H7 (cell line): ENCODE measurements at regions not wholly inside any gene's neighbourhood (a gene's known extent, or its start where the extent isn't known, plus 50 kb on each side); places are given as distances from the start of the nearest gene placed in this dataset.
"Not testable (repeated sequence)": the region's sequence is repeated elsewhere in the genome, so short reads cannot be mapped to it uniquely, and the experiment has no call there.

Experiments used
- DNase-seq: peaks from one replicate; pipeline ENCODE4 v3.0.0; 2012
- H3K27me3 ChIP-seq: 2 replicates; pipeline ENCODE4 v1.6.0; 2011; ENCODE audit warnings: mild to moderate bottlenecking, low read length; ENCODE audit not compliant: control insufficient read depth, insufficient read depth
- H3K36me3 ChIP-seq: replicated peaks from 2 replicates; pipeline ENCODE4 v1.5.1; 2011; ENCODE audit warnings: low read length; ENCODE audit not compliant: control insufficient read depth, insufficient read depth
- H3K4me3 ChIP-seq: 2 replicates; pipeline ENCODE4 v1.5.1; 2011; ENCODE audit warnings: low read depth, mild to moderate bottlenecking, control low read depth, low read length, moderate library complexity; ENCODE audit not compliant: insufficient read depth

GRCh38 chr14:81759541-81759940 lies 225.9 kb upstream of the SEL1L start:
- Histone ChIP-seq H3K4me3 (no peak overlapping the region), H3K27me3 (no peaks in the 10 kb centered on the region), H3K36me3 (no peaks in the 10 kb centered on the region)
- no peak for DNase-seq

GRCh38 chr14:81765651-81766275 lies 232.1 kb upstream of the SEL1L start:
- DNase-seq = no peak
- Histone ChIP-seq H3K36me3 (no peaks in the 10 kb centered on the region), H3K27me3 (no peaks in the 10 kb centered on the region)

DNA sequence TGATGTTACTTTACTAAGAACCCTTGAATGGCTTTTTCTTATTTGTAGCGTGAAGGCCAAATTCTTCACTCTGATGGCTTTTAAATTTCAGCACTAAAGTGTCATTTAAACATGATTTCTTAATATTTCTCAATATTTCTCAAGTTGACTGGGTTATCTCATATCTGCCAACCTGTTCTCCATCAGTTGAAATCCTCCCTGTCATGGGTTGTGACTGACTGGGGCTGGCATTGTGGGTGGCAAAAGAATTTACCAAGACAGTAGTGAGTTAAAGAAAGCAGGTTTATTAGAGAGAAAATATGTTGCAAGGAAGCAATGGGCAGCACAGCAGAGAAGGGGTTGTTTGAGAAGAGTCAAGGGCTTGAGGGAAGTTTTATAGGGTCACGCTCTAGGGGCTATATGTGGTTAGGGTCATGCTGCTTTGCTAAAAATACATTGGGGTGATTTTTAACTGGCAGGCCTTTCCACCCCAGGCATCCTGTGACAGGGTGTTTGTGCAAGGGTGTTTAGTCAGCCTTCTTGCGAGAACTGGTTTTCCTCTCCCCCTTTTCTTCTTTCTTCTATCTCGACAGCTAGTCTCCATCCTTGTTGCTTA lies 232.8 kb upstream of the SEL1L start:
- Histone ChIP-seq H3K36me3 (no peaks in the 10 kb centered on the region), H3K4me3 (no peak overlapping the region), H3K27me3 (no peaks in the 10 kb centered on the region; the same call in 1 of the 2 replicates)
- no peak for DNase-seq

More at GRCh38 chr14:81765651-81766275, 232.1 kb upstream of the SEL1L start:
- H3K4me3 ChIP-seq = no peak overlapping the region

DNA sequence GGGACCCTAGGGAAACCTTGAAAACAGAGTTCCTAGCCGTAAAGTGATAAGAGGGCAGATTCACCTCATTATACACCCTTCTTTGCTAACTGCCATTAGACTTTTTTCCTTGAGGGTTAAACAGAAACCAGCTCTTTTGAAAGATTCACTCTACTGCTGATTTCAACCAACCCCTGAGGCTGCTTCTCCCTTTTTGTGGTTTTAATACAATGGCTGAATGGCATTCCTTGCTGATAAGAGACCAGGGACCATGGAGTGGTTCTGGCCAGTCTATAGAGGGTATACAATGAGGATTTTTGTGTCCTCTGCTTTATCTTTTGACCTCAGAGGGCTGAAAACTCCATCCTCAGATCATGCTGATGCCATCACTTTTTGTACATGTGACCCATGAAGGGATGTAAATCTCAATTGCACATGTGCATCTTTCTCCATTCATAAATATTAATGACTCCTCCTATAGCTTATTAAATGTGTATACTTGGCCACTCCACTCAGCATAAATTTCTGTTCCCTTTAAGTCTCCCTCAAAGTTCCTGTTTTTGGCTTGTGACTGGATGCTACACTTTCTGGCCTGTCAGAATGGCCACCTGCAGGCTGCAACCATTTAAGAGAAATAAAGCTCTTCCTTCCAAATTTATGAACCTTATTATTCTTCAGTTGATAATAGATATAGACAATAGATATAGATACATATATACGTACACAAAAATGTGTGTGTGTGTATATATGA lies 233.8 kb upstream of the SEL1L start:
- Histone ChIP-seq H3K36me3 (no peaks in the 10 kb centered on the region), H3K27me3 (no peaks in the 10 kb centered on the region; the same call in 1 of the 2 replicates), H3K4me3 (no peak overlapping the region)
- DNase-seq = no peak

DNA sequence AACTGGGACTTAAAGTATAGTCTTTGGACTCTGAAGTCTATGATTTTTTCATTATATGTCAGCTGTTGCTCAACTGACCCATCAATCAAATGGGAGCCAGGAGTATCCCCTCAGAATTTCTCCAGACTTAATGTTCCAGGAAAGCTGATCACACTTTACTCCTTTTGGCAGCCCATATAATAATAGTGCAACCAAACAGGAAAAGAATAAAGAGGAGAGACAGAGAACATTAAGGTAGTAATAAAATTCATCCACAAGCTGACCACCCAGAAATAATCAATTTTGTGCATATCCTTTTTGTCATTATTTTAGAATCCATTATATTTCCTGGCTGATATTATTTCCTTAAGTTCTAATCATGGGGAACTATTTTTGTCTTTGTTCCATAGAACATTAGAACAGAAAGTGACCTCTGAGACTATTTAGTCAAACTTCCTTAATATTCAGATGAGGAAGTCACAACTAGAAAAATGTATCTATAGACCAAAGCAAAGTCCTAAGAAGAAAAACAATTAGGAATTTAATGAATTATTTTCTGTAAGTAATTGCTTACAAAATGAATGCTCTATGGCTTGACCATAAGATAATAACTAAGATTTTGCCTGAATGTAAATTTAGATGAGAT lies 238.1 kb upstream of the SEL1L start:
- no peak for DNase-seq
- no peak overlapping the region for H3K4me3 ChIP-seq
- peaks cover 2% of the 10 kb centered on the region; the same call in 1 of the 2 replicates for H3K27me3 ChIP-seq

DNA sequence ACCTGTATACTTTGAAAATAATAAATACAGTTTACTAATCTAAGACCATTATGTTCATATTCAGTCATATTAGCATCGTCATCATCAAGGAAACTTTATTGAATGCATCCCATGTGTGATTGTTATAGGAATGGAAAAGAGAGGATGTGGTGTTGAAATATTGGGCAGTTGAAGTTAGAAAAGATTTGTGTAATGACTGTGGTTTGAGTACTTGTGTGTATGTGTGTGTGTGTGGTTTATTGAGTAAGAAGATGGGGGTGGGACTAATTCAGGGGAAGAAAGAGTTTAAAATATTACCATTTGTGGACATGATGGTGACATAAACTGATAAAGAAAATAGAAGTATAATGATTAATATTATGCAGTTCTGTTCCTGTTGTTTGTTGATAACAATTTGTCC lies 238.7 kb upstream of the SEL1L start:
- H3K36me3 ChIP-seq = no peaks in the 10 kb centered on the region
- H3K4me3 ChIP-seq = no peak overlapping the region
- H3K27me3 ChIP-seq = peaks cover 7% of the 10 kb centered on the region; the same call in 1 of the 2 replicates
- no peak for DNase-seq

More for the DNA sequence above, 238.1 kb upstream of the SEL1L start:
- H3K36me3 ChIP-seq = no peaks in the 10 kb centered on the region

DNA sequence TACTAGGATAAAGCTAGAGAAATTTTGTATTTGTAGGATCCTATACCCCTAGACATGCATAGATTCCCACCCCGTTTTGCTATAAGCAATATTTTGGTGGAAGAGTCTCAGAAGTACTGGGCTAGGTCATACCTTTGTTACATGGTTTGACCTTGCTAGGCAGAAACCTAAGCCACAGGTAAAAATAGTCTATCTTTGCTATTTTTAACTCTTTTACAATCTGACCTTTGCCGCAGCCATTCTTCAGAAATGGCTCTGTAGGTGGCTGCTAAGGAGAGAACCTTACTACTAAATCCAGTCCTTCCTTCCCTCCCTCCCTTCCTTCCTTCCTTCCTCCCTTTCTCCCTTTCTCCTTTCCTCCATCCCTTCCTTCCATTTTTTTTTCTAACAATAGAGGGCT lies 242.9 kb upstream of the SEL1L start:
- H3K4me3 ChIP-seq = no peak overlapping the region
- DNase-seq = no peak
- H3K36me3 ChIP-seq = no peaks in the 10 kb centered on the region
- H3K27me3 ChIP-seq = peaks cover 39% of the 10 kb centered on the region

DNA sequence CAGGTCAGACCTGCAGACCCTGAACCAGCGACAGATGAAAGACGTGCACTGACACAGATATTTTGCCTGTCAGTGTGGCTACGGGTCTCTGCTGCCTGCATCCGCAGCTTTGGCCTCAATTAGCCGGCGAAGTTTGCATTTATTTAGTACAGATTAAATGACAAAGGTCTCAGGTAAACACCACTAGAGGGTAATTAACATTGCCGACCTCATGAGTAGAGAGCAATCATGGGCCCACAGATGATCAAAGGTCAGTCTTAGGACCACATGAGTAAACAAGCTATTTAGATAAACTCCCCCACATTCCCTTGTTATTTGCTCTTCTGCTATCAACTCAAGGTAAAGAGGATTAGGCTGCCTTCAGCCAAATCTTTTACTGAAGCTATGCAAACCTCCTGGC lies 248.1 kb upstream of the SEL1L start:
- not testable (repeated sequence) for H3K36me3 ChIP-seq, DNase-seq, H3K4me3 ChIP-seq
- H3K27me3 ChIP-seq = peaks cover 74% of the 10 kb centered on the region

GRCh38 chr14:81784084-81784483 lies 250.4 kb upstream of the SEL1L start:
- Histone ChIP-seq H3K4me3 (no peak overlapping the region), H3K27me3 (peaks cover 58% of the 10 kb centered on the region)

GRCh38 chr14:81797315-81797714 lies 263.7 kb upstream of the SEL1L start:
- no peak overlapping the region for H3K4me3 ChIP-seq
- H3K36me3 ChIP-seq = no peaks in the 10 kb centered on the region
- no peak for DNase-seq
- H3K27me3 ChIP-seq = no peaks in the 10 kb centered on the region

More at GRCh38 chr14:81784084-81784483, 250.4 kb upstream of the SEL1L start:
- DNase-seq = no peak
- no peaks in the 10 kb centered on the region for H3K36me3 ChIP-seq

- Histone ChIP-seq H3K27me3 (no peaks in the 10 kb centered on the region), H3K4me3 (no peak overlapping the region), H3K36me3 (no peaks in the 10 kb centered on the region)
- DNase-seq = no peak
Observed at GRCh38 chr14:81801921-81802320, 268.3 kb upstream of the SEL1L start.

DNA sequence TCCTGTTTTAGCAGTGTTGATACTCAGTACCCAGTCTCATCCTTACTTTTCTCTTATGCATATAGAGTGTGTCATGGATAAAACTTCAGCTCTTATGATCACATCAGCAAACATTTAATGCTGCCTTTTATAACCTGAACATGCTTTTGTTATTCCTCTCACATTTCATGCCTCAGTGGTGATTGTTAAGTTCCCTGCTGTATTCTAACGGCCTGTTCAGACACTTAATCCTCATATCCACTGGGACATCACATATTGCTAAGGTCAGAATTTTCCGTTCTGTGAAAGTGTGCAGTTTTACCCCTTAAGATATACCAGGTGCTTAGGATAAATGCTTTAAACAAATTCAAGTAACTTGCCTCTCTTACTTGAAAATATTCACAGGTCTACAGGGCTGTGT lies 268.7 kb upstream of the SEL1L start:
- no peak for DNase-seq
- H3K36me3 ChIP-seq = no peaks in the 10 kb centered on the region
- H3K4me3 ChIP-seq = no peak overlapping the region
- H3K27me3 ChIP-seq = no peaks in the 10 kb centered on the region

- Histone ChIP-seq H3K27me3 (no peaks in the 10 kb centered on the region), H3K36me3 (no peaks in the 10 kb centered on the region), H3K4me3 (no peak overlapping the region)
- DNase-seq = no peak
Observed at GRCh38 chr14:81805785-81806184, 272.1 kb upstream of the SEL1L start.

DNA sequence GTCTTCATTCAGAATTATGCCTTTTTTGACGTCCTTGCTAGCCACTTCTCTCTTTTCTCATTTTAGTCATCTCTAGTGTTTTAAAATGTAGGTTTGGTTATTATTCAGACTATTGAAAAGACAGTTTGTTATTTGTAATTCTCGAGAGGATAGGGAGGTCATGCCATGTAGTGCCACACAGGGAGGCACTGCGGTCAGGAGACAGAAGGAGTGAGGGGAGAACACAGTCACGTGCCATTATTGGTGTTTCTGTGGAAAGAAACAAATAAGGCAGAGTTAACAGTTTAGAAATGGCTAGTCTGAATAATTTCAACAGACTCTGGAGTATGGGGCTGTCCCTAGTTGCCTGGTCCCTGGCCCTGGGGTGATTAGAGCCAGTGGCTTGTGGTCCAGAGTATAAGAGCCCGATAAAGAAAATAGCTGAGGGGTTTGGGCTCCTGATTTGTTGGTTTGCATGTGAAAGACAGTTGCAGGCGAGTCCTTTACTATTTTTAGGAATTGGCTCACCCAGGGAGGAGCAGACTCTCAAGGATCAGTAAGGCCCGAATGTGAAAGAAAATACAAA lies 278.1 kb upstream of the SEL1L start:
- no peak overlapping the region for H3K4me3 ChIP-seq
- no peaks in the 10 kb centered on the region for H3K27me3 ChIP-seq
- H3K36me3 ChIP-seq = no peaks in the 10 kb centered on the region
- no peak for DNase-seq
